Cardiac muscle cell (in vitro differentiated cells and primary cell): ENCODE measurements at regions not wholly inside any gene's neighbourhood (a gene's known extent, or its start where the extent isn't known, plus 50 kb on each side); places are given as distances from the start of the nearest gene placed in this dataset.

ENCODE experiments used
- DNase-seq, 2 donors: peaks; one replicate each; pipeline versions ENCODE4 v3.0.0 to v3.0.0-alpha.2; 2010 to 2017; ENCODE audit warnings: low read depth in 1 of 2, low spot score in 1 of 2
- H3K27ac ChIP-seq: fragments of 200-600 bp; sonication (generic); 2 replicates; pipeline ENCODE4 v1.5.1; 2016
- H3K27me3 ChIP-seq: fragments of 200-600 bp; sonication (generic); 2 replicates; pipeline ENCODE4 v1.6.0; 2016; ENCODE audit warnings: control low read depth
- H3K36me3 ChIP-seq: fragments of 200-600 bp; sonication (generic); 2 replicates; pipeline ENCODE4 v1.5.1; 2016; ENCODE audit warnings: control low read depth
- H3K4me1 ChIP-seq: fragments of 200-600 bp; sonication (generic); 2 replicates; pipeline ENCODE4 v1.8.1; 2017; ENCODE audit warnings: low read depth, mild to moderate bottlenecking, mixed run types
- H3K4me3 ChIP-seq: fragments of 200-600 bp; sonication (generic); 2 replicates; pipeline ENCODE4 v1.5.1; 2016; ENCODE audit warnings: mild to moderate bottlenecking
- H3K9me3 ChIP-seq: fragments of 200-600 bp; sonication (generic); 2 replicates; pipeline ENCODE4 v1.5.1; 2017; ENCODE audit warnings: low read depth, mild to moderate bottlenecking, control low read depth
- TF ChIP-seq, protein P1 (sequence below): IDR thresholded peaks from 2 replicates; pipeline ENCODE4 v1.5.1; 2012; ENCODE audit warnings: low read depth, mild to moderate bottlenecking, low read length

DNA sequence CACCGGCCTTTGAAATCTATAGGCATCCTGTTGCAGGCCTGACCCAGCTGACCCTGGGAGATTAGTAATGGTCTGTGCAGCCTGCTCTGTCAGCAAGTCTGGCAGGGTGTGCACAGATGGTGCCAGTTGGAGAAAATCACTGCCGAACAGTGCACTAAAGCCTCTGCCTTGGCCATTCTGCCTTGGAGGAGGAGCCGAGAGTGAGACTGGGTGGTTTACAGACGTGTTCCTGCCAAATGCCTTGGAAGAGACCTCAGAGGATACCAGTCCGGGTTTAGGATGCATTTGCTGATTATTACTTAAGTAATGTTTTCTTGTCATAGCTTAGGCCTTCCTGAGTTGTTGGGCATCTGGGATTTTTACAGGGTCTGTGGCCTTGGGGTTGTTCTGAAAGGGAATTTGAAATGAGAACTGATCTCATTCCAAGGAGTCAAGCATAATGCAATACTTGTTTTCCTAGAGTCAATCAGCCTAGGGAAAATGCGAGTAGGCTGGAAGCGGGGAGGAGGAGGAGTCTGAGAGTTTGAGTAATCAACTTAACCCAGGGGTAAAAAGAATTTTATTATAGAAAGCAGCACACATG, 292.1 kb downstream of the SOX4 start:
- Histone ChIP-seq H3K4me1 (peaks cover 25% of the 10 kb centered on the region), H3K27me3 (no peaks in the 10 kb centered on the region), H3K4me3 (no peak overlapping the region), H3K36me3 (no peaks in the 10 kb centered on the region), H3K9me3 (no peaks in the 10 kb centered on the region), H3K27ac (peak overlapping the region; percentile 84)
- TF ChIP-seq, protein P1, sequence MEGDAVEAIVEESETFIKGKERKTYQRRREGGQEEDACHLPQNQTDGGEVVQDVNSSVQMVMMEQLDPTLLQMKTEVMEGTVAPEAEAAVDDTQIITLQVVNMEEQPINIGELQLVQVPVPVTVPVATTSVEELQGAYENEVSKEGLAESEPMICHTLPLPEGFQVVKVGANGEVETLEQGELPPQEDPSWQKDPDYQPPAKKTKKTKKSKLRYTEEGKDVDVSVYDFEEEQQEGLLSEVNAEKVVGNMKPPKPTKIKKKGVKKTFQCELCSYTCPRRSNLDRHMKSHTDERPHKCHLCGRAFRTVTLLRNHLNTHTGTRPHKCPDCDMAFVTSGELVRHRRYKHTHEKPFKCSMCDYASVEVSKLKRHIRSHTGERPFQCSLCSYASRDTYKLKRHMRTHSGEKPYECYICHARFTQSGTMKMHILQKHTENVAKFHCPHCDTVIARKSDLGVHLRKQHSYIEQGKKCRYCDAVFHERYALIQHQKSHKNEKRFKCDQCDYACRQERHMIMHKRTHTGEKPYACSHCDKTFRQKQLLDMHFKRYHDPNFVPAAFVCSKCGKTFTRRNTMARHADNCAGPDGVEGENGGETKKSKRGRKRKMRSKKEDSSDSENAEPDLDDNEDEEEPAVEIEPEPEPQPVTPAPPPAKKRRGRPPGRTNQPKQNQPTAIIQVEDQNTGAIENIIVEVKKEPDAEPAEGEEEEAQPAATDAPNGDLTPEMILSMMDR: no peak
- DNase-seq: peak; percentile 76 to 88

DNA sequence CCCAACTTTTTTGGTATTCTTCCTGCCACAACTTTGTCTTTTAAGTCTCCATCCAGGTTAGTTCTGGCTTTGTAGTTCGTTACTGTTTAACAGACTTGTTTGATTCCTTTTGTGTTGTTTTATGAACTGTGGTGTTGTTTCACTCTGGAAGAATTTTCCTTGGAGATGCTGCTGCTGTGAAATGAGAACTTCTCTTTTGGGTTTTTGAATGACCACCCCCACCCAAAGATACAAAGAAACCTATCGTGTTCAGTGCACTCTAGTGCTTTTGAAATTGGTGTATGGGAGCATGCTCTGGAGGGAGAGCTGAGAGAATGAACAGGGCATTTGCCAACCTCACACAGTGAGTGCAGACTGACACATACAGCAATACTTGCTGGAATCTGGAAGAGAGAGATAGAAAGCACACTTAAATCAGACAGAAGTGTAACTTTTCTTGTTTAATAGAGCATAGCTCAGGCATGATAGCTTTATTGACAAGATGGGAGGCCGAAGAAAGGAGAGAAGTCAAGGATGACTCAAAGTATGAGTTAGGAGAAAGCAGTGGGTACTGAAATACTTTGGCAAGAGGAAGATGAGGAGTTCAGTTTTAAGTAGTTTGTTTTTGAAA, 293.1 kb downstream of the SOX4 start:
- peaks cover 25% of the 10 kb centered on the region for H3K4me1 ChIP-seq
- DNase-seq: peak in 1 of 2 donors; percentile 32
- H3K9me3 ChIP-seq: no peaks in the 10 kb centered on the region
- no peaks in the 10 kb centered on the region for H3K27me3 ChIP-seq
- H3K27ac ChIP-seq: peak overlapping the region; percentile 84
- TF ChIP-seq, protein P1: no peak
- H3K4me3 ChIP-seq: no peak overlapping the region
- no peaks in the 10 kb centered on the region for H3K36me3 ChIP-seq

DNA sequence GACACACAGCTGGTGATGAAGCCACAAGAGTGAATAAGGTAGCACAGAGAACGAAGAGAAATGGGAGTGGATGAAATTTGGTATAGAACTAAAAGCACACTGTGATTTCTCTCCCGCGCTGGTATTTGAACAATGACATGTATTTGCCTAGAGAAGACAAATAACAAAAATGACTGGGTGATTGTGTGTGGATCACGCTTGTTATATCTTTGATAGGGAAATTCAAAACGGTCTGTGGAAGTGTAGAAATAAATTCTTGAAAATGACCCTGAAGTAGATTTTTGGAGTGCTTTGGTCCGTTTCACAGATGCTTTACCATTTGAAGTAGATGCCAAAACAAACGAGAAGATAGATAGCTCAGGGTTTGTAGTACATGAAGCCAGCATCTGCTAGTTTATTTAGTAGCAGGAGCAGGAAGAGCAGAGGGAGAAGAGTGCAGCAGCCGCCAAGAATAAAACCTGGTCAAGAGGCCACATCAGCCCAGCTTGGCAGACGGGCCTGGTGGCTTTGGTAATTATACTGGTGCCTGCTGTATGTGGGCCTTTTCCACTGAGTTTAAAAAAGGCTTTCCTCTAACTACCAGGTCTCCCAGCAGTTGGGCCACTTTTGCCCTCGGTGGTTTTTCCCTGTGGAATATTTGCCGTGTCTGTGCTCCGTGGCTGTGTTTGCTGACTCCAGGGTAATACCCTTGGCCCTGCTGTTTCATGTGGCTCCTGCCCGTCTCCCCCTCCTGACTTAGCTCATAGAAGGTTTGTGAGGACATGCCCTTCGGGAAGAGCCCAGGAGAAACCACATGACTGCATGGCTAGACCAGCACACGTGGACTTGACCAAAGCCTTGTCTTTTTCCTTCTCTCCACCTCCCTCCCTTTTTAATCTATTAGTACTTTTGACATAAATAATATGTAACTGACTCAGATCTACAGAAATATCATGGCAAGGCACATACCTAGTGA, 294.0 kb downstream of the SOX4 start:
- DNase-seq: peak in 1 of 2 donors; percentile 65
- Histone ChIP-seq H3K4me3 (no peak overlapping the region), H3K4me1 (peaks cover 25% of the 10 kb centered on the region), H3K27me3 (no peaks in the 10 kb centered on the region), H3K27ac (peak overlapping the region; percentile 84), H3K36me3 (no peaks in the 10 kb centered on the region), H3K9me3 (no peaks in the 10 kb centered on the region)
- TF ChIP-seq, protein P1: no peak

DNA sequence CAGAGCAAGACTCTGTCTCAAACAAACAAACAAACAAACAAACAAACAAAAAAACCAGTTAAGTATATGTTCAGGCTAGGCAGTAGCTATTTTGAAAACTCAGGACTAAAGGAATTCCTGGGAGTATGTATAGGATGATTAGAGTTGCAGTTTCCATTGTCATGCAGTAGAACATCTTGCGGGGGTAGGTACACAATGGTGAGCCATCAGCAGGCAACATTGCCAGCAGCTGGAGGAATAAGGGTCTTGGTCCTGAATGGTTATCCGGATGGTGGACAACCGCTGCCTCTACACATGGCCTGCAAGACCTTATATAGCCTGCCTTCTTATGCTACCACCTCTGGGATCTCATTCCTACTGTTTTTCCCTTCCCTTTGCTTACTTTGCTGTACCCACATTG, 297.5 kb downstream of the SOX4 start:
- no peak for DNase-seq
- TF ChIP-seq, protein P1: no peak
- Histone ChIP-seq H3K9me3 (no peaks in the 10 kb centered on the region), H3K27ac (no peak overlapping the region), H3K4me1 (peaks cover 10% of the 10 kb centered on the region), H3K36me3 (no peaks in the 10 kb centered on the region), H3K27me3 (no peaks in the 10 kb centered on the region), H3K4me3 (no peak overlapping the region)

DNA sequence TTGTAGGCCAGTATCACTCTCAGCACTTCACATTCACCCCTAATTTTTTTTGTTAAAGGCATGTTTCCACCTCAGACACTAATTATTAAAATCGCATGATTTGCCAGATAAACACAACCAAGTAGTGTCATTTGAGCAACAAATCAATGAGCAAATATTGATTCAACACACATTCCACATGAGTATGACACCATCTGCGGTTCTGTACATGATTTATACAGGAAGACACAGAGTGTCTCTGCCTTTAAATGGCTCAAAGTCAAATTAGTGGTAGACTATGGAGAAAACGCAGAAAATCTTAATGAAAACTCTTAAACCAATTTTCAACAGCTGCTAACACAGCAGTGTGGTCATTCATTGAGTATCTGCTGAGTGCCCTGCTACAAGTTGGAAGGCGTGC, 300.2 kb downstream of the SOX4 start:
- Histone ChIP-seq H3K36me3 (no peaks in the 10 kb centered on the region), H3K4me3 (no peak overlapping the region), H3K27ac (no peak overlapping the region), H3K9me3 (no peaks in the 10 kb centered on the region), H3K4me1 (no peaks in the 10 kb centered on the region), H3K27me3 (no peaks in the 10 kb centered on the region)
- DNase-seq: no peak
- TF ChIP-seq, protein P1: no peak
